Left colon (tissue), 2 donors: ENCODE measurements at regions not wholly inside any gene's neighbourhood (a gene's known extent, or its start where the extent isn't known, plus 50 kb on each side); places are given as distances from the start of the nearest gene placed in this dataset.
A peak's percentile ranks its signal among the peaks of the same experiment; 100 is the strongest.
"Not testable (repeated sequence)": the region's sequence is repeated elsewhere in the genome, so short reads cannot be mapped to it uniquely, and the experiment has no call there.

Source experiments
- ATAC-seq: fragments of 200-7000 bp; cut with Tn5 transposase; one replicate; pipeline ENCODE4 v1.9.1; 2020; ENCODE audit warnings: mild to moderate bottlenecking, moderate library complexity
- DNase-seq, 2 donors: peaks; one replicate each; pipeline ENCODE4 v3.0.0-alpha.2; 2020
- intact Hi-C, 2 donors: fragments of 100-400 bp; cut with DNase I in 1 of 2; cut with micrococcal nuclease in 1 of 2; formaldehyde crosslinking; loops; one replicate each; pipeline versions ENCODE4 v1.11.2 to v1.14.0; 2022; cut with DNase I, micrococcal nuclease
- donor health status: DM: no; HTN: no; CAD: no.
- donor health status: DM: yes; HTN: yes; CAD: no.

- DNase-seq, intact Hi-C loops, ATAC-seq: not testable (repeated sequence)
Measured at GRCh38 chr14:19052977-19053376, 85.7 kb downstream of the POTEM start.

GRCh38 chr14:19053426-19054050 lies 86.3 kb downstream of the POTEM start:
- DNase-seq, intact Hi-C loops, ATAC-seq: not testable (repeated sequence)

- intact Hi-C loops, DNase-seq, ATAC-seq: not testable (repeated sequence)
Measured at GRCh38 chr14:19054108-19054721, 87.0 kb downstream of the POTEM start.

- ATAC-seq, DNase-seq, intact Hi-C loops: not testable (repeated sequence)
Measured at GRCh38 chr14:19054934-19055333, 87.7 kb downstream of the POTEM start.

GRCh38 chr14:19059066-19059465 lies 91.8 kb downstream of the POTEM start:
- intact Hi-C loops, DNase-seq, ATAC-seq: not testable (repeated sequence)

- DNase-seq, ATAC-seq, intact Hi-C loops: not testable (repeated sequence)
Measured at GRCh38 chr14:19061689-19062450, 94.6 kb downstream of the POTEM start.

GRCh38 chr14:19068957-19069356 lies 101.7 kb downstream of the POTEM start:
- intact Hi-C loops, DNase-seq, ATAC-seq: not testable (repeated sequence)

- intact Hi-C loops, ATAC-seq, DNase-seq: not testable (repeated sequence)
Measured at GRCh38 chr14:19072518-19072917, 105.3 kb downstream of the POTEM start.

GRCh38 chr14:19088632-19089031 lies 121.4 kb downstream of the POTEM start:
- ATAC-seq, DNase-seq, intact Hi-C loops: not testable (repeated sequence)

- ATAC-seq, intact Hi-C loops, DNase-seq: not testable (repeated sequence)
Measured at GRCh38 chr14:19093227-19093626, 126.0 kb downstream of the POTEM start.

- intact Hi-C loops, DNase-seq, ATAC-seq: not testable (repeated sequence)
Measured at GRCh38 chr14:19094731-19095130, 127.5 kb downstream of the POTEM start.

- ATAC-seq, DNase-seq, intact Hi-C loops: not testable (repeated sequence)
Measured at GRCh38 chr14:19095167-19095566, 127.9 kb downstream of the POTEM start.

GRCh38 chr14:19096467-19096866 lies 129.2 kb downstream of the POTEM start:
- not testable (repeated sequence) for ATAC-seq

GRCh38 chr14:19096876-19097275 lies 129.6 kb downstream of the POTEM start:
- intact Hi-C loops, ATAC-seq, DNase-seq: not testable (repeated sequence)

More at GRCh38 chr14:19096467-19096866, 129.2 kb downstream of the POTEM start:
- DNase-seq, intact Hi-C loops: not testable (repeated sequence)

- peak; percentile 2 to 20 for DNase-seq
- intact Hi-C loops, ATAC-seq: not testable (repeated sequence)
Measured at GRCh38 chr14:19097306-19097705, 130.1 kb downstream of the POTEM start.

- intact Hi-C loops, ATAC-seq: not testable (repeated sequence)
Measured at GRCh38 chr14:19097750-19098149, 130.5 kb downstream of the POTEM start.

GRCh38 chr14:19098230-19098629 lies 131.0 kb downstream of the POTEM start:
- intact Hi-C loops, ATAC-seq, DNase-seq: not testable (repeated sequence)

More at GRCh38 chr14:19097750-19098149, 130.5 kb downstream of the POTEM start:
- not testable (repeated sequence) for DNase-seq

- DNase-seq: peak in 1 of 2 donors; percentile 21
- intact Hi-C loops, ATAC-seq: not testable (repeated sequence)
Measured at GRCh38 chr14:19098732-19099131, 131.5 kb downstream of the POTEM start.

GRCh38 chr14:19099336-19099735 lies 132.1 kb downstream of the POTEM start:
- ATAC-seq, intact Hi-C loops, DNase-seq: not testable (repeated sequence)
